C4-2B (cell line): ENCODE measurements at regions not wholly inside any gene's neighbourhood (a gene's known extent, or its start where the extent isn't known, plus 50 kb on each side); places are given as distances from the start of the nearest gene placed in this dataset.

Experiments used
- CTCF ChIP-seq: fragments of 450-650 bp; conservative IDR thresholded peaks from 2 replicates; pipeline ENCODE4 v1.5.1; 2017; ENCODE audit warnings: mild to moderate bottlenecking
- ZFX ChIP-seq: fragments of 450-650 bp; IDR thresholded peaks from 2 replicates; pipeline ENCODE4 v1.6.1; 2017

- TF ChIP-seq CTCF (no peak), ZFX (no peak)
These were observed 84.2 kb downstream of the ACKR3 start for GRCh38 chr2:236653863-236654262.
